CD1c-positive myeloid dendritic cell (primary cell): ENCODE measurements at regions not wholly inside any gene's neighbourhood (a gene's known extent, or its start where the extent isn't known, plus 50 kb on each side); places are given as distances from the start of the nearest gene placed in this dataset.

ENCODE experiments used
- DNase-seq: peaks from one replicate; pipeline ENCODE4 v3.0.0-alpha.2; 2016; ENCODE audit errors: extremely low spot score

- no peak for DNase-seq
Observed at GRCh38 chr1:38547321-38547720, 312.3 kb downstream of the RRAGC start.

GRCh38 chr1:38546636-38547035, 312.9 kb downstream of the RRAGC start:
- no peak for DNase-seq

- DNase-seq: no peak
Observed at GRCh38 chr1:38541223-38541622, 318.3 kb downstream of the RRAGC start.

- DNase-seq: no peak
Observed at GRCh38 chr1:38539931-38540330, 319.6 kb downstream of the RRAGC start.

GRCh38 chr1:38538834-38539233, 320.7 kb downstream of the RRAGC start:
- no peak for DNase-seq

GRCh38 chr1:38536089-38536488, 323.5 kb downstream of the RRAGC start:
- no peak for DNase-seq

- no peak for DNase-seq
Observed at GRCh38 chr1:38534473-38534823, 325.1 kb downstream of the RRAGC start.

- DNase-seq: no peak
Observed at GRCh38 chr1:38533772-38534472, 325.6 kb downstream of the RRAGC start.

GRCh38 chr1:38530957-38531356, 328.6 kb downstream of the RRAGC start:
- no peak for DNase-seq

- DNase-seq: no peak
Observed at GRCh38 chr1:38529946-38530345, 329.6 kb downstream of the RRAGC start.

- no peak for DNase-seq
Observed at GRCh38 chr1:38529391-38529790, 330.2 kb downstream of the RRAGC start.

- DNase-seq: no peak
Observed at GRCh38 chr1:38528623-38529022, 330.9 kb downstream of the RRAGC start.

- DNase-seq: no peak
Observed at GRCh38 chr1:38527373-38527966, 332.1 kb downstream of the RRAGC start.

GRCh38 chr1:38526046-38526445, 333.5 kb downstream of the RRAGC start:
- no peak for DNase-seq

- DNase-seq: no peak
Observed at GRCh38 chr1:38525343-38526043, 334.1 kb downstream of the RRAGC start.

- DNase-seq: no peak
Observed at GRCh38 chr1:38524025-38524641, 335.4 kb downstream of the RRAGC start.

- no peak for DNase-seq
Observed at GRCh38 chr1:38523568-38523939, 336.0 kb downstream of the RRAGC start.

- no peak for DNase-seq
Observed at GRCh38 chr1:38522915-38523567, 336.5 kb downstream of the RRAGC start.

GRCh38 chr1:38516560-38516959, 343.0 kb downstream of the RRAGC start:
- DNase-seq: no peak

- DNase-seq: no peak
Observed at GRCh38 chr1:38512789-38513188, 346.8 kb downstream of the RRAGC start.

GRCh38 chr1:38512024-38512767, 347.4 kb downstream of the RRAGC start:
- DNase-seq: no peak

- peak; percentile 9 for DNase-seq
Observed at GRCh38 chr1:38508232-38508631, 351.3 kb downstream of the RRAGC start.
